GM23338 (cell line): ENCODE measurements at regions not wholly inside any gene's neighbourhood (a gene's known extent, or its start where the extent isn't known, plus 50 kb on each side); places are given as distances from the start of the nearest gene placed in this dataset.

ENCODE experiments used
- ATAC-seq: fragments of 200-7000 bp; cut with Tn5 transposase; 3 replicates; pipeline ENCODE4 v1.9.1; 2020
- DNase-seq: peaks from one replicate; pipeline ENCODE4 v3.0.0-alpha.2; 2015; ENCODE audit warnings: low spot score
- H2AFZ ChIP-seq: fragments of 200-600 bp; sonication (generic); 2 replicates; pipeline ENCODE4 v1.8.0; 2016; ENCODE audit warnings: antibody characterized with exemption, mild to moderate bottlenecking, moderate library complexity
- H3F3A ChIP-seq: fragments of 200-600 bp; sonication (generic); replicated peaks from 2 replicates; pipeline ENCODE4 v1.8.0; 2017; ENCODE audit warnings: antibody characterized with exemption, mixed run types, low read depth
- H3K27ac ChIP-seq: fragments of 200-600 bp; sonication (generic); 2 replicates; pipeline ENCODE4 v1.6.1; 2016; ENCODE audit warnings: low read depth
- H3K27me3 ChIP-seq: fragments of 200-600 bp; sonication (generic); 2 replicates; pipeline ENCODE4 v1.8.0; 2016; ENCODE audit warnings: mild to moderate bottlenecking, mixed run types, moderate library complexity; ENCODE audit not compliant: insufficient read depth
- H3K36me3 ChIP-seq: fragments of 200-600 bp; sonication (generic); 2 replicates; pipeline ENCODE4 v1.8.0; 2016; ENCODE audit warnings: mild to moderate bottlenecking; ENCODE audit not compliant: insufficient read depth
- H3K4me1 ChIP-seq: fragments of 200-600 bp; sonication (generic); 2 replicates; pipeline ENCODE4 v1.8.0; 2016; ENCODE audit warnings: mild to moderate bottlenecking, moderate library complexity; ENCODE audit not compliant: insufficient read depth
- H3K4me2 ChIP-seq: fragments of 200-600 bp; sonication (generic); 2 replicates; pipeline ENCODE4 v1.7.1; 2017; ENCODE audit warnings: mixed run types
- H3K4me3 ChIP-seq: fragments of 200-600 bp; sonication (generic); 2 replicates; pipeline ENCODE4 v1.6.1; 2016; ENCODE audit warnings: mixed run types
- H3K79me2 ChIP-seq: fragments of 200-600 bp; sonication (generic); replicated peaks from 2 replicates; pipeline ENCODE4 v1.8.0; 2017; ENCODE audit warnings: mild to moderate bottlenecking; ENCODE audit not compliant: insufficient read depth
- H3K9me2 ChIP-seq: fragments of 200-600 bp; sonication (generic); 2 replicates; pipeline ENCODE4 v1.8.0; 2017; ENCODE audit not compliant: insufficient read depth
- H4K20me1 ChIP-seq: fragments of 200-600 bp; sonication (generic); replicated peaks from 2 replicates; pipeline ENCODE4 v1.8.0; 2017; ENCODE audit warnings: mild to moderate bottlenecking; ENCODE audit not compliant: insufficient read depth
- H3K27ac Mint-ChIP-seq: 2 replicates; pipeline ENCODE4 v1.8.0; 2020; ENCODE audit warnings: inconsistent platforms, mild to moderate bottlenecking, moderate library complexity, mixed read lengths
- H3K27me3 Mint-ChIP-seq: 3 replicates; pipeline ENCODE4 v1.8.0; 2022; ENCODE audit warnings: low read depth, mild to moderate bottlenecking, moderate library complexity, mixed read lengths, inconsistent platforms; ENCODE audit not compliant: insufficient read depth, poor library complexity
- H3K36me3 Mint-ChIP-seq: 3 replicates; pipeline ENCODE4 v1.8.0; 2021; ENCODE audit warnings: low read depth, mild to moderate bottlenecking, inconsistent platforms, moderate library complexity, mixed read lengths
- H3K4me1 Mint-ChIP-seq: 3 replicates; pipeline ENCODE4 v1.8.0; 2020; ENCODE audit warnings: mild to moderate bottlenecking, inconsistent platforms, mixed read lengths
- H3K4me3 Mint-ChIP-seq: 3 replicates; pipeline ENCODE4 v1.8.0; 2021; ENCODE audit warnings: moderate library complexity, mild to moderate bottlenecking, inconsistent platforms, mixed read lengths
- H3K9me3 Mint-ChIP-seq: 3 replicates; pipeline ENCODE4 v1.8.0; 2020; ENCODE audit warnings: moderate library complexity, mild to moderate bottlenecking, inconsistent platforms, mixed read lengths
- CREB1 ChIP-seq: fragments of 250-450 bp; sonication (Bioruptor Pico); IDR thresholded peaks from 2 replicates; pipeline ENCODE4 v1.5.0; 2020; ENCODE audit warnings: low read depth, mild to moderate bottlenecking, moderate library complexity
- ETS1 ChIP-seq: IDR thresholded peaks from 2 replicates; pipeline ENCODE4 v1.6.1; 2016; ENCODE audit warnings: antibody characterized with exemption
- EZH2 ChIP-seq: fragments of 200-600 bp; sonication (generic); IDR thresholded peaks from one replicate; pipeline ENCODE4 v1.8.0; 2017; ENCODE audit warnings: antibody characterized with exemption, mild to moderate bottlenecking, low read depth; ENCODE audit not compliant: unreplicated experiment
- EZH2phosphoT487 ChIP-seq: fragments of 200-600 bp; sonication (generic); IDR thresholded peaks from one replicate; pipeline ENCODE4 v1.8.1; 2018; ENCODE audit warnings: antibody characterized with exemption; ENCODE audit not compliant: unreplicated experiment
- POLR2AphosphoS5 ChIP-seq: IDR thresholded peaks from 2 replicates; pipeline ENCODE4 v1.6.1; 2016; ENCODE audit warnings: antibody characterized with exemption, low read depth
- STAT1 ChIP-seq: IDR thresholded peaks from one replicate; pipeline ENCODE4 v1.6.1; 2016; ENCODE audit warnings: antibody characterized with exemption; ENCODE audit not compliant: unreplicated experiment
- ZNF331 ChIP-seq: fragments of 250-450 bp; sonication (Bioruptor Pico); IDR thresholded peaks from 2 replicates; pipeline ENCODE4 v1.5.0; 2020; ENCODE audit warnings: low read depth, mild to moderate bottlenecking, moderate library complexity
- TF ChIP-seq, protein P1 (sequence below): fragments of 250-450 bp; sonication (Bioruptor Pico); IDR thresholded peaks from 2 replicates; pipeline ENCODE4 v1.5.0; 2020; ENCODE audit warnings: mild to moderate bottlenecking, moderate library complexity

DNA sequence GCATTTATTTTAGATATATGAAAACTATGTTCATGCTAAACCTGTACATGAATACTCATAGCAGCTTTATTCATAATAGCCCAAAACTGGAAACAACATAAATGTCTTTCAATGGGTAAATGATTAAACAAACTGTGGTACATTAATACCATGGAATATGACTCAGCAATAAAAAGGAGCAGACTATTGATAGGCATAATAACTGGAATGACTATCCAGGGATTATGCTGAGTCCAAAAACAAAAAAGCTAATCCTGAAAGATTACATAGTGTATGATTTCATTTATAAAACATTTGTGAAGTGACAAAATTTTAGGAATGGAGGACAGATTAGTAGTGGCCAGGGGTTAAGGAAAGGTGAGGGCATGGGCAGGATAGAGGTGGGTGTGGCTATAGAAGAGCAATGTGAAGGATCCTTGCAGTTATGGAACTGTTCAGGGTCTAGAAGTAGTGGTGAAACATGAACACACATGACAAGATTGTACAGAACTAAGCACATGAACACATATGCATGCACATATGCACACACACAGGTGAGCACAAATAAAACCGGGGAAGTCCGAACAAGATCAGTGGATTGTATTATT, 61.1 kb upstream of the CDKN3 start (continued):
- TF ChIP-seq EZH2phosphoT487 (no peak), ZNF331 (no peak), STAT1 (no peak), ETS1 (no peak), EZH2 (no peak)
- TF ChIP-seq, protein P1, sequence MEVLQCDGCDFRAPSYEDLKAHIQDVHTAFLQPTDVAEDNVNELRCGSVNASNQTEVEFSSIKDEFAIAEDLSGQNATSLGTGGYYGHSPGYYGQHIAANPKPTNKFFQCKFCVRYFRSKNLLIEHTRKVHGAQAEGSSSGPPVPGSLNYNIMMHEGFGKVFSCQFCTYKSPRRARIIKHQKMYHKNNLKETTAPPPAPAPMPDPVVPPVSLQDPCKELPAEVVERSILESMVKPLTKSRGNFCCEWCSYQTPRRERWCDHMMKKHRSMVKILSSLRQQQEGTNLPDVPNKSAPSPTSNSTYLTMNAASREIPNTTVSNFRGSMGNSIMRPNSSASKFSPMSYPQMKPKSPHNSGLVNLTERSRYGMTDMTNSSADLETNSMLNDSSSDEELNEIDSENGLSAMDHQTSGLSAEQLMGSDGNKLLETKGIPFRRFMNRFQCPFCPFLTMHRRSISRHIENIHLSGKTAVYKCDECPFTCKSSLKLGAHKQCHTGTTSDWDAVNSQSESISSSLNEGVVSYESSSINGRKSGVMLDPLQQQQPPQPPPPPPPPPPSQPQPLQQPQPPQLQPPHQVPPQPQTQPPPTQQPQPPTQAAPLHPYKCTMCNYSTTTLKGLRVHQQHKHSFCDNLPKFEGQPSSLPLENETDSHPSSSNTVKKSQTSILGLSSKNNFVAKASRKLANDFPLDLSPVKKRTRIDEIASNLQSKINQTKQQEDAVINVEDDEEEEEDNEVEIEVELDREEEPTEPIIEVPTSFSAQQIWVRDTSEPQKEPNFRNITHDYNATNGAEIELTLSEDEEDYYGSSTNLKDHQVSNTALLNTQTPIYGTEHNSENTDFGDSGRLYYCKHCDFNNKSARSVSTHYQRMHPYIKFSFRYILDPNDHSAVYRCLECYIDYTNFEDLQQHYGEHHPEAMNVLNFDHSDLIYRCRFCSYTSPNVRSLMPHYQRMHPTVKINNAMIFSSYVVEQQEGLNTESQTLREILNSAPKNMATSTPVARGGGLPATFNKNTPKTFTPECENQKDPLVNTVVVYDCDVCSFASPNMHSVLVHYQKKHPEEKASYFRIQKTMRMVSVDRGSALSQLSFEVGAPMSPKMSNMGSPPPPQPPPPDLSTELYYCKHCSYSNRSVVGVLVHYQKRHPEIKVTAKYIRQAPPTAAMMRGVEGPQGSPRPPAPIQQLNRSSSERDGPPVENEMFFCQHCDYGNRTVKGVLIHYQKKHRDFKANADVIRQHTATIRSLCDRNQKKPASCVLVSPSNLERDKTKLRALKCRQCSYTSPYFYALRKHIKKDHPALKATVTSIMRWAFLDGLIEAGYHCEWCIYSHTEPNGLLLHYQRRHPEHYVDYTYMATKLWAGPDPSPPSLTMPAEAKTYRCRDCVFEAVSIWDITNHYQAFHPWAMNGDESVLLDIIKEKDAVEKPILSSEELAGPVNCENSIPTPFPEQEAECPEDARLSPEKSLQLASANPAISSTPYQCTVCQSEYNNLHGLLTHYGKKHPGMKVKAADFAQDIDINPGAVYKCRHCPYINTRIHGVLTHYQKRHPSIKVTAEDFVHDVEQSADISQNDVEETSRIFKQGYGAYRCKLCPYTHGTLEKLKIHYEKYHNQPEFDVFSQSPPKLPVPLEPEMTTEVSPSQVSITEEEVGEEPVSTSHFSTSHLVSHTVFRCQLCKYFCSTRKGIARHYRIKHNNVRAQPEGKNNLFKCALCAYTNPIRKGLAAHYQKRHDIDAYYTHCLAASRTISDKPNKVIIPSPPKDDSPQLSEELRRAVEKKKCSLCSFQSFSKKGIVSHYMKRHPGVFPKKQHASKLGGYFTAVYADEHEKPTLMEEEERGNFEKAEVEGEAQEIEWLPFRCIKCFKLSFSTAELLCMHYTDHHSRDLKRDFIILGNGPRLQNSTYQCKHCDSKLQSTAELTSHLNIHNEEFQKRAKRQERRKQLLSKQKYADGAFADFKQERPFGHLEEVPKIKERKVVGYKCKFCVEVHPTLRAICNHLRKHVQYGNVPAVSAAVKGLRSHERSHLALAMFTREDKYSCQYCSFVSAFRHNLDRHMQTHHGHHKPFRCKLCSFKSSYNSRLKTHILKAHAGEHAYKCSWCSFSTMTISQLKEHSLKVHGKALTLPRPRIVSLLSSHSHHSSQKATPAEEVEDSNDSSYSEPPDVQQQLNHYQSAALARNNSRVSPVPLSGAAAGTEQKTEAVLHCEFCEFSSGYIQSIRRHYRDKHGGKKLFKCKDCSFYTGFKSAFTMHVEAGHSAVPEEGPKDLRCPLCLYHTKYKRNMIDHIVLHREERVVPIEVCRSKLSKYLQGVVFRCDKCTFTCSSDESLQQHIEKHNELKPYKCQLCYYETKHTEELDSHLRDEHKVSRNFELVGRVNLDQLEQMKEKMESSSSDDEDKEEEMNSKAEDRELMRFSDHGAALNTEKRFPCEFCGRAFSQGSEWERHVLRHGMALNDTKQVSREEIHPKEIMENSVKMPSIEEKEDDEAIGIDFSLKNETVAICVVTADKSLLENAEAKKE (CRISPR knock-in tag) = no peak

DNA sequence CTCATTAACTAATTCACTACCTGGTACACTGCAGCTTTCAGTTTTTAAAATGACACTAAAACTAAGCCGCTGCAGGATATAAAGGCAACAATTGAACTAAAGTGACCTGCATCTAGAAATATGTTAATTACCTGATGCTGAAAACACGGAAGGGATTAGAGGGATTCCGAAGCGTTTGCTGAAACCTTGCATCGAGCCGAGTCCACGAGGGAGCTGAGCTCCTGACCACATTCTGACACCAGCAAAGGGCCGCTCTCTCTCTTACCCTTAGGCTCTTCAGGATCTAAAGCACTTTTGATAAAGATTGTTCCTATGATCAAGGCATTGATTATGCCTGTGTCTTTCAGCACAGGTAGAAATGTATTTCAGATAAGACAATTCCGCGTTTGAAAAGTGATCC, 59.5 kb upstream of the CDKN3 start:
- Mint-ChIP-seq H3K9me3 (no peaks in the 10 kb centered on the region; the same call in 2 of the 3 replicates), H3K27me3 (no peaks in the 10 kb centered on the region), H3K36me3 (no peaks in the 10 kb centered on the region), H3K27ac (no peak overlapping the region), H3K4me1 (peaks cover 21% of the 10 kb centered on the region), H3K4me3 (no peak overlapping the region)
- H2AFZ ChIP-seq = no peak overlapping the region
- H3K36me3 ChIP-seq = no peaks in the 10 kb centered on the region
- no peak overlapping the region for H3K27ac ChIP-seq
- H4K20me1 ChIP-seq = no peaks in the 10 kb centered on the region
- no peaks in the 10 kb centered on the region for H3K27me3 ChIP-seq
- no peaks in the 10 kb centered on the region for H3F3A ChIP-seq
- peaks cover 7% of the 10 kb centered on the region; the same call in 1 of the 2 replicates for H3K4me1 ChIP-seq
- peak; percentile 51 for DNase-seq
- H3K4me2 ChIP-seq = no peak overlapping the region
- peak; percentile 73 for ATAC-seq
- H3K4me3 ChIP-seq = no peak overlapping the region
- H3K79me2 ChIP-seq = no peaks in the 10 kb centered on the region
- H3K9me2 ChIP-seq = 0 out of 2 replicates have a peak, but pooled peaks cover 2% of the 10 kb centered on the region
- no peak for TF ChIP-seq CREB1
- TF ChIP-seq ZNF331 = no peak
- TF ChIP-seq POLR2AphosphoS5 = no peak
- TF ChIP-seq STAT1 = no peak
- TF ChIP-seq EZH2phosphoT487 = no peak
- TF ChIP-seq, protein P1 (CRISPR knock-in tag) = no peak
